ENCODE measurements at regions not wholly inside any gene's neighbourhood (a gene's known extent, or its start where the extent isn't known, plus 50 kb on each side); places are given as distances from the start of the nearest gene placed in this dataset.

DNA sequence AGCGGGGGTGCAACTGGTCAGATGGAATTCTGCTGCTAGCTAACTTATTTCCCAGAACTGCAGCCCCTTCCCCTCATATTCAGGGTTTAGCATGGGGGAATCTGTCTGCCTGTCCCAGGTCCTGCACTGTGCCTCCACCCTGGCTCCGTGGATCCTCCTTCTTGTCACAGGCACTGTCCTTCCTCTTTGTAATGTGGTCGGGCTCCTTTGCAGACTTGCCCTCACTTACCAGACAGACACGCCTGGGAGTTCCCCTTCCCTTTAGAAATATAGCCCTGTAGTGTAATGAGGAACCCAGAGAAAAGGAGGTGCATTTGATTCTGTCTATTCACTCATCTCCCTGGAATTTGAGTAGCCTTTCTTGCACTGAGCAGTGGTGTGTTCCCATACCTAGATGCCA lies 108.7 kb downstream of the TRIM43 start:
- CTCF ChIA-PET, result no interaction called here
- no peaks in the 10 kb centered on the region for H4K20me1 ChIP-seq (ENCODE audit: insufficient read depth, low read length)
- in situ Hi-C loops (cut with MboI; ENCODE audit: low sequenced_read_pairs), result no loop called here

More for the DNA sequence above, 108.7 kb downstream of the TRIM43 start:
- POLR2A ChIA-PET (ENCODE audit: unreplicated experiment), result no interaction called here
- Histone ChIP-seq H2BK15ac (ENCODE audit: low read depth, low read length) (no peak overlapping the region), H3K9ac (ENCODE audit: low read depth, low read length) (no peak overlapping the region), H3K56ac (ENCODE audit: extremely low read depth, insufficient read depth, low read length) (no peak overlapping the region), H3K4ac (ENCODE audit: low read depth, low read length) (no peak overlapping the region), H3K14ac (replicated peaks; ENCODE audit: low read depth, low read length) (no peak overlapping the region), H2AK5ac (ENCODE audit: low read depth, low read length) (no peak overlapping the region), H3K18ac (ENCODE audit: low read depth, low read length) (no peak overlapping the region), H3K27me3 (ENCODE audit: control insufficient read depth, insufficient read depth, low read length) (peaks cover 31% of the 10 kb centered on the region), H3K4me1 (ENCODE audit: control insufficient read depth, insufficient read depth, low read length) (no peaks in the 10 kb centered on the region), H3K23ac (ENCODE audit: low read depth, low read length) (no peak overlapping the region), H2AK9ac (replicated peaks; ENCODE audit: low read depth, low read length, poor library complexity) (no peak overlapping the region), H3K79me1 (ENCODE audit: low read depth in 1 of 2, low read length in 2 of 2) (no peaks in the 10 kb centered on the region), H2BK20ac (ENCODE audit: low read depth, low read length) (no peak overlapping the region), H3K4me2 (ENCODE audit: low read depth, low read length) (no peak overlapping the region), H4K91ac (ENCODE audit: insufficient read depth, low read depth, low read length) (no peak overlapping the region), H3K9me3 (ENCODE audit: control insufficient read depth, insufficient read depth, low read length) (no peaks in the 10 kb centered on the region), H4K5ac (ENCODE audit: low read depth, low read length) (no peak overlapping the region), H2BK5ac (ENCODE audit: low read depth, low read length, poor library complexity, severe bottlenecking) (no peak overlapping the region), H3K4me3 (ENCODE audit: insufficient read depth, low read depth, low read length) (no peak overlapping the region), H3K9me1 (ENCODE audit: insufficient read depth, low read length) (no peaks in the 10 kb centered on the region), H2BK120ac (ENCODE audit: low read depth, low read length) (no peak overlapping the region), H3K27ac (ENCODE audit: insufficient read depth, low read length) (no peak overlapping the region), H4K8ac (ENCODE audit: low read depth in 2 of 2, low read length in 2 of 2) (no peak overlapping the region), H2AFZ (replicated peaks; ENCODE audit: low read length, poor library complexity) (no peak overlapping the region), H3K36me3 (ENCODE audit: control insufficient read depth, insufficient read depth, low read length) (no peaks in the 10 kb centered on the region)
- dilution Hi-C loops (cut with HindIII; ENCODE audit: low sequenced_read_pairs, unreplicated experiment) (no loop called here), intact Hi-C loops (cut with micrococcal nuclease) (no loop called here)
- no TSS peak for BruUV-seq (replicated peaks)
- ATAC-seq (ENCODE audit: low read depth) (no peak), DNase-seq (no peak)
- WGBS, 2 experiments (ENCODE audit: extremely low coverage in 2 of 2, insufficient read length in 1 of 2), result no CpG with 5 or more reads among the region's 4 CpGs
- no peak for TF ChIP-seq NFE2L2 (IDR thresholded peaks at IDR 0.05; ENCODE audit: low read depth, low read length)
- TF ChIP-seq CEBPB (IDR thresholded peaks at IDR 0.05; ENCODE audit: low read depth, low read length), result no peak
- TF ChIP-seq FOS (IDR thresholded peaks at IDR 0.05; ENCODE audit: low read depth, low read length), result no peak
- no peak for TF ChIP-seq BHLHE40 (IDR thresholded peaks at IDR 0.05; ENCODE audit: low read depth, low read length)
- TF ChIP-seq, protein P1, sequence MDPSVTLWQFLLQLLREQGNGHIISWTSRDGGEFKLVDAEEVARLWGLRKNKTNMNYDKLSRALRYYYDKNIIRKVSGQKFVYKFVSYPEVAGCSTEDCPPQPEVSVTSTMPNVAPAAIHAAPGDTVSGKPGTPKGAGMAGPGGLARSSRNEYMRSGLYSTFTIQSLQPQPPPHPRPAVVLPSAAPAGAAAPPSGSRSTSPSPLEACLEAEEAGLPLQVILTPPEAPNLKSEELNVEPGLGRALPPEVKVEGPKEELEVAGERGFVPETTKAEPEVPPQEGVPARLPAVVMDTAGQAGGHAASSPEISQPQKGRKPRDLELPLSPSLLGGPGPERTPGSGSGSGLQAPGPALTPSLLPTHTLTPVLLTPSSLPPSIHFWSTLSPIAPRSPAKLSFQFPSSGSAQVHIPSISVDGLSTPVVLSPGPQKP (IDR thresholded peaks at IDR 0.05; ENCODE audit: borderline replicate concordance, low read depth, low read length), result no peak
- TF ChIP-seq MAZ (IDR thresholded peaks at IDR 0.05; ENCODE audit: borderline replicate concordance, low read depth, low read length), result no peak
- TF ChIP-seq RCOR1 (IDR thresholded peaks at IDR 0.05; ENCODE audit: insufficient replicate concordance, low read length), result no peak
- no peak for TF ChIP-seq SMC3 (IDR thresholded peaks at IDR 0.05; ENCODE audit: low read depth, low read length)
- no peak for TF ChIP-seq POLR2A (IDR thresholded peaks at IDR 0.05; ENCODE audit: low read depth, low read length)
- no peak for TF ChIP-seq RAD21 (IDR thresholded peaks at IDR 0.05; ENCODE audit: low read length)
- no peak for TF ChIP-seq MAFK (IDR thresholded peaks at IDR 0.05; ENCODE audit: low read depth, low read length)
- TF ChIP-seq, protein P2, sequence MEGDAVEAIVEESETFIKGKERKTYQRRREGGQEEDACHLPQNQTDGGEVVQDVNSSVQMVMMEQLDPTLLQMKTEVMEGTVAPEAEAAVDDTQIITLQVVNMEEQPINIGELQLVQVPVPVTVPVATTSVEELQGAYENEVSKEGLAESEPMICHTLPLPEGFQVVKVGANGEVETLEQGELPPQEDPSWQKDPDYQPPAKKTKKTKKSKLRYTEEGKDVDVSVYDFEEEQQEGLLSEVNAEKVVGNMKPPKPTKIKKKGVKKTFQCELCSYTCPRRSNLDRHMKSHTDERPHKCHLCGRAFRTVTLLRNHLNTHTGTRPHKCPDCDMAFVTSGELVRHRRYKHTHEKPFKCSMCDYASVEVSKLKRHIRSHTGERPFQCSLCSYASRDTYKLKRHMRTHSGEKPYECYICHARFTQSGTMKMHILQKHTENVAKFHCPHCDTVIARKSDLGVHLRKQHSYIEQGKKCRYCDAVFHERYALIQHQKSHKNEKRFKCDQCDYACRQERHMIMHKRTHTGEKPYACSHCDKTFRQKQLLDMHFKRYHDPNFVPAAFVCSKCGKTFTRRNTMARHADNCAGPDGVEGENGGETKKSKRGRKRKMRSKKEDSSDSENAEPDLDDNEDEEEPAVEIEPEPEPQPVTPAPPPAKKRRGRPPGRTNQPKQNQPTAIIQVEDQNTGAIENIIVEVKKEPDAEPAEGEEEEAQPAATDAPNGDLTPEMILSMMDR (conservative IDR thresholded peaks at IDR 0.05; ENCODE audit: low read depth, low read length), result no peak
- TF ChIP-seq, protein P3, sequence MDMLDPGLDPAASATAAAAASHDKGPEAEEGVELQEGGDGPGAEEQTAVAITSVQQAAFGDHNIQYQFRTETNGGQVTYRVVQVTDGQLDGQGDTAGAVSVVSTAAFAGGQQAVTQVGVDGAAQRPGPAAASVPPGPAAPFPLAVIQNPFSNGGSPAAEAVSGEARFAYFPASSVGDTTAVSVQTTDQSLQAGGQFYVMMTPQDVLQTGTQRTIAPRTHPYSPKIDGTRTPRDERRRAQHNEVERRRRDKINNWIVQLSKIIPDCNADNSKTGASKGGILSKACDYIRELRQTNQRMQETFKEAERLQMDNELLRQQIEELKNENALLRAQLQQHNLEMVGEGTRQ (IDR thresholded peaks at IDR 0.05; ENCODE audit: low read depth, low read length), result no peak
- TF ChIP-seq CHD1 (IDR thresholded peaks at IDR 0.05; ENCODE audit: low read depth, low read length), result no peak
- TF ChIP-seq RFX5 (IDR thresholded peaks at IDR 0.05; ENCODE audit: low read depth, low read length), result no peak
- no peak for TF ChIP-seq MXI1 (IDR thresholded peaks at IDR 0.05; ENCODE audit: borderline replicate concordance, low read depth, low read length)
